ENCODE measurements at regions not wholly inside any gene's neighbourhood (a gene's known extent, or its start where the extent isn't known, plus 50 kb on each side); places are given as distances from the start of the nearest gene placed in this dataset.

DNA sequence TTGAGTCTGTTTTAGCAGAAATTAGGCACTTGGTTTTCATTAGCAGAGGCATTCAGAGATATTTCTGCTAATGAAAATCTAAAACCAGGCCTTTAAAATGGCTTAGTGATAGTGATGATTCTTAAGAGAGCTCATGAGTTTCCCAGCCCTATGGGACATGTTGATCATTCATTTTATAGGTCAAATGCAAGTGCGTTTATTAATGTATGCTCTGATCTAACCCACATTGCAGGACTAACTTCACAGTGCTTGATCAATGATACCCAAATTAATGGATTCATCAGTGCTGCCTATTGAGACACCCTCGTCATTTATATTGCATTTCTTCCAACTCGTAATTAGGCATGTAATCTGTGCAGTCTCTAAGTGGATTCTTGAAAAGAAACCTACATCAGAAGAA, 54.7 kb upstream of the ETAA1 start:
- in situ Hi-C loops (cut with MboI; ENCODE audit: low sequenced_read_pairs, unreplicated experiment): no loop called here
- TF ChIP-seq, protein P1, sequence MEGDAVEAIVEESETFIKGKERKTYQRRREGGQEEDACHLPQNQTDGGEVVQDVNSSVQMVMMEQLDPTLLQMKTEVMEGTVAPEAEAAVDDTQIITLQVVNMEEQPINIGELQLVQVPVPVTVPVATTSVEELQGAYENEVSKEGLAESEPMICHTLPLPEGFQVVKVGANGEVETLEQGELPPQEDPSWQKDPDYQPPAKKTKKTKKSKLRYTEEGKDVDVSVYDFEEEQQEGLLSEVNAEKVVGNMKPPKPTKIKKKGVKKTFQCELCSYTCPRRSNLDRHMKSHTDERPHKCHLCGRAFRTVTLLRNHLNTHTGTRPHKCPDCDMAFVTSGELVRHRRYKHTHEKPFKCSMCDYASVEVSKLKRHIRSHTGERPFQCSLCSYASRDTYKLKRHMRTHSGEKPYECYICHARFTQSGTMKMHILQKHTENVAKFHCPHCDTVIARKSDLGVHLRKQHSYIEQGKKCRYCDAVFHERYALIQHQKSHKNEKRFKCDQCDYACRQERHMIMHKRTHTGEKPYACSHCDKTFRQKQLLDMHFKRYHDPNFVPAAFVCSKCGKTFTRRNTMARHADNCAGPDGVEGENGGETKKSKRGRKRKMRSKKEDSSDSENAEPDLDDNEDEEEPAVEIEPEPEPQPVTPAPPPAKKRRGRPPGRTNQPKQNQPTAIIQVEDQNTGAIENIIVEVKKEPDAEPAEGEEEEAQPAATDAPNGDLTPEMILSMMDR (IDR thresholded peaks at IDR 0.05; ENCODE audit: borderline replicate concordance, control extremely low read depth, extremely low read depth, insufficient read depth, missing control alignments): no peak
- no peak for DNase-seq (ENCODE audit: low spot score)

DNA sequence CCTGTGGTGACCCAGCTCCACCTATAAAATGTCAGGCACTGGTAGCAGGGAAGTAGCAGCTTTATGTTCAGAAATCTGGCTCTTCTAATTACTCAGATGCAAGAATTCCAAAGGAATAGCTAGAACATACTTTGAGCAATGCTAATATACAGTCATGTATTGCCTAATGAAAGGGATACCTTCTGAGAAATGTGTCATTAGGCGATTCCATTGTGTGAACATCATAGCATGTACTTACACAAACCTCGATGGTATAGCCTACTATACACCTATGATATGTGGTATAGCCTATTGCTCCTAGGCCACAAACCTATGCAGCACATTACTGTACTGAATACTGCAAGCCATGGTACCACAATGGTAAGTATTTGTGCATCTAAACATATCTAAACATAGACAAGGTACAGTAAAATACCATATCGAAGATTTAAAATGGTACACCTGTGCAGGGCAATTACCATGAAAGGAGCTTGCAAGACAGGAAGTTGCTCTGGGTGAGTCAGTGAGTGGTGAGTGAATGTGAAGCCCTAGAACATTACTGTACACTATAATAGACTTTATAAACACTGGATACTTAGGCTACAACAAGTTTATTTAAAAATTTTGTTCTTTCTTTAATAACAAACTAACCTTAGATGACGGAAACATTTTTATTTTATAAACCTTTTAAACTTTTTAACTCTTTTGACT, 50.3 kb upstream of the ETAA1 start:
- in situ Hi-C loops (cut with MboI; ENCODE audit: low sequenced_read_pairs, unreplicated experiment): no loop called here
- TF ChIP-seq, protein P1 (IDR thresholded peaks at IDR 0.05; ENCODE audit: borderline replicate concordance, control extremely low read depth, extremely low read depth, insufficient read depth, missing control alignments): no peak
- DNase-seq (ENCODE audit: low spot score): no peak

Measured in GM13976 (cell line).